CD14-positive monocyte (primary cell): ENCODE measurements at regions not wholly inside any gene's neighbourhood (a gene's known extent, or its start where the extent isn't known, plus 50 kb on each side); places are given as distances from the start of the nearest gene placed in this dataset.

Source experiments
- DNase-seq, 3 donors: peaks; one replicate each; pipeline ENCODE4 v3.0.0-alpha.2; 2011 to 2022
- H2AFZ ChIP-seq: 2 replicates; pipeline ENCODE4 v1.6.0; 2012; ENCODE audit warnings: mild to moderate bottlenecking, low read depth, low read length, inconsistent platforms; ENCODE audit not compliant: insufficient read depth, poor library complexity, severe bottlenecking
- H3K27ac ChIP-seq, 2 donors: 1 replicate in 1 of 2; 2 replicates in 1 of 2; pipeline ENCODE4 v1.5.1; 2012 to 2013; ENCODE audit warnings: low read length in 2 of 2, control low read depth in 1 of 2, inconsistent platforms in 1 of 2, low read depth in 1 of 2, mild to moderate bottlenecking in 1 of 2
- H3K27me3 ChIP-seq, 2 donors: one replicate each; pipeline versions ENCODE4 v1.6.0 to v1.6.1; 2011 to 2013; ENCODE audit warnings: low read length in 2 of 2; ENCODE audit not compliant: control insufficient read depth in 2 of 2, insufficient read depth in 2 of 2
- H3K36me3 ChIP-seq, 2 donors: replicated peaks in 1 of 2; 1 replicate in 1 of 2; 2 replicates in 1 of 2; pipeline versions ENCODE4 v1.5.1 to v1.6.1; 2012 to 2013; ENCODE audit warnings: low read length in 2 of 2, control low read depth in 1 of 2, inconsistent platforms in 1 of 2, mild to moderate bottlenecking in 1 of 2; ENCODE audit not compliant: insufficient read depth in 2 of 2, control insufficient read depth in 1 of 2
- H3K4me1 ChIP-seq, 2 donors: 1 replicate in 1 of 2; 2 replicates in 1 of 2; pipeline versions ENCODE4 v1.5.1 to v1.6.1; 2012 to 2013; ENCODE audit warnings: low read length in 2 of 2, control low read depth in 1 of 2, inconsistent platforms in 1 of 2, mild to moderate bottlenecking in 1 of 2, moderate library complexity in 1 of 2; ENCODE audit not compliant: insufficient read depth in 2 of 2, control insufficient read depth in 1 of 2
- H3K4me2 ChIP-seq: replicated peaks from 2 replicates; pipeline ENCODE3; 2012; ENCODE audit warnings: low read length, moderate library complexity, mild to moderate bottlenecking; ENCODE audit not compliant: poor library complexity, severe bottlenecking; ENCODE audit errors: extremely low read depth
- H3K4me3 ChIP-seq, 3 experiments: fragments of 200-600 bp in 1 of 3; sonication (generic) in 1 of 3; replicated peaks in 1 of 3; 1 replicate in 2 of 3; 2 replicates in 1 of 3; pipeline ENCODE4 v1.5.1; 2011 to 2013; ENCODE audit warnings: low read length in 3 of 3, mild to moderate bottlenecking in 3 of 3, control low read depth in 2 of 3, low read depth in 2 of 3, inconsistent platforms in 1 of 3, moderate library complexity in 1 of 3
- H3K79me2 ChIP-seq: 2 replicates; pipeline ENCODE4 v1.6.0; 2012; ENCODE audit warnings: mild to moderate bottlenecking, control low read depth, inconsistent platforms, low read length, moderate library complexity; ENCODE audit not compliant: insufficient read depth
- H3K9ac ChIP-seq: 2 replicates; pipeline ENCODE4 v1.6.0; 2017; ENCODE audit warnings: low read length, mild to moderate bottlenecking; ENCODE audit not compliant: insufficient read depth, poor library complexity, severe bottlenecking
- H3K9me3 ChIP-seq, 2 donors: replicated peaks in 1 of 2; 1 replicate in 1 of 2; 2 replicates in 1 of 2; pipeline versions ENCODE4 v1.5.1 to v1.6.1; 2012 to 2013; ENCODE audit warnings: low read length in 2 of 2, control low read depth in 1 of 2; ENCODE audit not compliant: control insufficient read depth in 1 of 2, insufficient read depth in 1 of 2
- H4K20me1 ChIP-seq: 2 replicates; pipeline ENCODE4 v1.6.0; 2012; ENCODE audit warnings: mild to moderate bottlenecking, low read length, control low read depth, moderate library complexity; ENCODE audit not compliant: insufficient read depth
- H3K27ac Mint-ChIP-seq, 7 donors: one replicate each; pipeline ENCODE4 v1.8.0; 2020; ENCODE audit warnings: mild to moderate bottlenecking in 7 of 7, mixed read lengths in 7 of 7, moderate library complexity in 6 of 7, inconsistent platforms in 2 of 7
- H3K27me3 Mint-ChIP-seq, 3 donors: one replicate each; pipeline ENCODE4 v1.8.0; 2021 to 2022; ENCODE audit warnings: low read depth in 3 of 3, mild to moderate bottlenecking in 3 of 3, mixed read lengths in 3 of 3, moderate library complexity in 3 of 3, inconsistent platforms in 1 of 3
- H3K36me3 Mint-ChIP-seq, 2 donors: one replicate each; pipeline ENCODE4 v1.8.0; 2020; ENCODE audit warnings: mixed read lengths in 2 of 2, inconsistent platforms in 1 of 2, mild to moderate bottlenecking in 1 of 2
- H3K4me1 Mint-ChIP-seq: one replicate; pipeline ENCODE4 v1.8.0; 2020; ENCODE audit warnings: mild to moderate bottlenecking, mixed read lengths
- H3K4me3 Mint-ChIP-seq, 2 donors: one replicate each; pipeline ENCODE4 v1.8.0; 2020; ENCODE audit warnings: mild to moderate bottlenecking in 2 of 2, mixed read lengths in 2 of 2, moderate library complexity in 1 of 2
- H3K9me3 Mint-ChIP-seq, 7 donors: one replicate each; pipeline ENCODE4 v1.8.0; 2020 to 2022; ENCODE audit warnings: mixed read lengths in 7 of 7, mild to moderate bottlenecking in 6 of 7, moderate library complexity in 6 of 7, inconsistent platforms in 2 of 7
- CTCF ChIP-seq: fragments of 200-600 bp; IDR thresholded peaks from one replicate; pipeline ENCODE4 v1.8.0; 2022; ENCODE audit warnings: antibody characterized with exemption, mild to moderate bottlenecking
- WGBS: methylation state at CpG from one replicate; pipeline ENCODE4 v1.1.5; 2013; ENCODE audit warnings: missing lambda C conversion rate; ENCODE audit not compliant: insufficient coverage; 5-methylcytosine and 5-hydroxymethylcytosine counted together
- intact Hi-C, 2 donors: fragments of 100-400 bp; cut with micrococcal nuclease; formaldehyde crosslinking; loops; one replicate each; pipeline versions ENCODE4 v1.15.0 to v1.15.1; 2023

- no peak for DNase-seq
- Histone ChIP-seq H2AFZ (no peak overlapping the region), H3K36me3 (no peaks in the 10 kb centered on the region), H3K4me2 (no peak overlapping the region), H3K27ac (no peak overlapping the region), H3K9ac (no peak overlapping the region), H3K27me3 (no peaks in the 10 kb centered on the region), H3K9me3 (peaks cover 0 to 2% of the 10 kb centered on the region in 2 donors), H3K79me2 (no peaks in the 10 kb centered on the region), H3K4me1 (no peaks in the 10 kb centered on the region), H3K4me3 (no peak overlapping the region), H4K20me1 (no peaks in the 10 kb centered on the region)
- H3K27ac Mint-ChIP-seq = no peak overlapping the region
- no CpG with 5 or more reads among the region's 2 CpGs for WGBS
- no peaks in the 10 kb centered on the region for H3K27me3 Mint-ChIP-seq
- no peak for TF ChIP-seq CTCF
- no peak overlapping the region for H3K4me3 Mint-ChIP-seq
- intact Hi-C loops = no loop called here
- H3K4me1 Mint-ChIP-seq = no peaks in the 10 kb centered on the region
- H3K9me3 Mint-ChIP-seq = peaks cover 2 to 7% (median 4%) of the 10 kb centered on the region in 7 donors
- no peaks in the 10 kb centered on the region for H3K36me3 Mint-ChIP-seq
Measured at GRCh38 chr3:35446896-35447295, 192.4 kb upstream of the ARPP21 start.

- DNase-seq = no peak
- Histone ChIP-seq H3K9me3 (peaks cover 9 to 11% of the 10 kb centered on the region in 2 donors), H3K4me2 (no peak overlapping the region), H3K36me3 (no peaks in the 10 kb centered on the region), H3K9ac (no peak overlapping the region), H2AFZ (no peak overlapping the region), H3K4me3 (no peak overlapping the region), H3K79me2 (no peaks in the 10 kb centered on the region), H3K27ac (no peak overlapping the region), H3K4me1 (no peaks in the 10 kb centered on the region), H4K20me1 (no peaks in the 10 kb centered on the region), H3K27me3 (no peaks in the 10 kb centered on the region)
- no peak for TF ChIP-seq CTCF
- WGBS = no CpG with 5 or more reads among the region's 1 CpG
- Mint-ChIP-seq H3K36me3 (no peaks in the 10 kb centered on the region), H3K27me3 (no peaks in the 10 kb centered on the region), H3K9me3 (peaks cover 2 to 12% (median 5%) of the 10 kb centered on the region in 7 donors), H3K27ac (no peak overlapping the region), H3K4me1 (no peaks in the 10 kb centered on the region), H3K4me3 (no peak overlapping the region)
- intact Hi-C loops = no loop called here
Measured at GRCh38 chr3:35448121-35448520, 191.2 kb upstream of the ARPP21 start.
